Transverse colon (tissue), 4 donors: ENCODE measurements at regions not wholly inside any gene's neighbourhood (a gene's known extent, or its start where the extent isn't known, plus 50 kb on each side); places are given as distances from the start of the nearest gene placed in this dataset.

ENCODE experiments used
- DNase-seq: peaks from one replicate; pipeline ENCODE4 v3.0.0-alpha.2; 2019
- H3K27ac ChIP-seq, 4 donors: fragments of 200-600 bp; sonication (generic); 2 replicates each; pipeline ENCODE4 v1.5.1; 2016 to 2018; ENCODE audit warnings: inconsistent platforms in 4 of 4
- H3K27me3 ChIP-seq: fragments of 200-600 bp; sonication (generic); 2 replicates; pipeline ENCODE4 v1.5.1; 2017; ENCODE audit warnings: inconsistent platforms
- H3K36me3 ChIP-seq, 4 donors: fragments of 200-600 bp; sonication (generic); 2 replicates each; pipeline ENCODE4 v1.5.1; 2017 to 2019; ENCODE audit warnings: inconsistent platforms in 4 of 4
- H3K4me1 ChIP-seq, 4 donors: fragments of 200-600 bp; sonication (generic); 2 replicates each; pipeline ENCODE4 v1.5.1; 2017 to 2020; ENCODE audit warnings: inconsistent platforms in 4 of 4
- H3K4me3 ChIP-seq, 4 donors: fragments of 200-600 bp; sonication (generic); 1 replicate in 1 of 4; 2 replicates in 3 of 4; pipeline versions ENCODE4 v1.5.1 to v1.6.1; 2017 to 2019; ENCODE audit warnings: inconsistent platforms in 4 of 4
- H3K9me3 ChIP-seq, 2 donors: fragments of 200-600 bp; sonication (generic); 2 replicates each; pipeline ENCODE4 v1.5.1; 2017 to 2019; ENCODE audit warnings: inconsistent platforms in 2 of 2
- CTCF ChIP-seq, 5 experiments: fragments of 200-600 bp in 3 of 5; fragments of 450-650 bp in 2 of 5; sonication (generic) in 3 of 5; IDR thresholded peaks; 1 replicate in 2 of 5; 2 replicates in 3 of 5; pipeline ENCODE4 v1.5.1; 2016 to 2017; ENCODE audit warnings: antibody characterized with exemption in 5 of 5, inconsistent platforms in 3 of 5, mild to moderate bottlenecking in 2 of 5, moderate library complexity in 1 of 5
- EP300 ChIP-seq: sonication (generic); formaldehyde crosslinking; IDR thresholded peaks from one replicate; pipeline ENCODE4 v1.6.1; 2017; ENCODE audit warnings: antibody characterized with exemption, low read depth
- POLR2A ChIP-seq: fragments of 450-650 bp; IDR thresholded peaks from one replicate; pipeline ENCODE4 v1.6.1; 2016; ENCODE audit warnings: antibody characterized with exemption, mild to moderate bottlenecking, moderate library complexity
- POLR2AphosphoS5 ChIP-seq, 3 donors: sonication (generic); formaldehyde crosslinking; IDR thresholded peaks; one replicate each; pipeline ENCODE4 v1.6.1; 2016; ENCODE audit warnings: antibody characterized with exemption in 3 of 3
- WGBS, 2 donors: methylation state at CpG; one replicate each; pipeline ENCODE4 v1.1.5; 2018; ENCODE audit warnings: low coverage in 1 of 2; 5-methylcytosine and 5-hydroxymethylcytosine counted together
- in situ Hi-C, 4 donors: fragments of 200-750 bp; cut with MboI; loops; one replicate each; pipeline versions ENCODE4 v1.15.0 to v1.15.1; 2017; ENCODE audit warnings: low sequenced_read_pairs in 3 of 4, low pct_ligation_motif_present in 1 of 4, low pct_unique_long_range_greater_than_20kb in 1 of 4
- intact Hi-C: fragments of 100-400 bp; cut with DNase I; formaldehyde crosslinking; loops from one replicate; pipeline ENCODE4 v1.15.1; 2023; ENCODE audit warnings: low total_unique reads

DNA sequence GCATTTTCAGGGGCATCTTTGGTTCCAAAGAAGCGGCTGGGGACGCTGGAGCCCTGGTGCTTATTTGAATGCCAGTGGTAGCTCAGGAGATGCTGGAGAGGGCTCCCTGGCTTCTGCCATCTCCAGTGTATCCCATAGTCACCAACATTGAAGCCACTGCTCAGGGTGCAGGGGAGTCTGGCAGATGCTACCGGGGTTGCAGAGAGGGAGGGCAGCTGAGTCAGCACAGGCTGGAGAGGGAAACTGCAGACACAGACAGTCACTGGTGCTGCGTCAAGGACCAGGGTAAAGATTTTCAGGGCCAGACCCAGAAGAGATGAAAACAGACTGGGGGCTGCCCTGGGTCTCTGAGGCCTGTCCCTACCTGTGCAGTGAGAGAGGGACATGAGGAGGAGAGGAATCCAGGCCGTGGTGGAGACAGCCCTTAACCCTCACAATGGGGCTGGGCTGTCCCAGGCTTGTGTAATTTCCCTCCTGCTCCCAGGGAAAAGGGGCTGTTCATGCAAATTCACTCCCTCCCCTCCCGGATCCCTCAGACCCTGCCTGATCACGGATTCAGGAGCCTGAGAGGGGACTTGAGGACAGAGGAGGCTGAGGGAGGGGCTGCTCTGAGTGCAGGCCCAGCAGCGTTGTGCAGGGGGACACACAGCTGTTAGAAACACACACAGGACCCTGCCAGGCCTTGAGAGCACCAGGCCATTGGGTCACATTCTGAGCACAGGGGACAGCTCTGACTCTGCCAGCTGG, 126.9 kb upstream of the GRK3 start:
- 71% methylated on average over 8 of the region's 8 CpGs; no CpG with 5 or more reads in 1 of the 2 donors for WGBS, 2 donors
- DNase-seq: no peak
- in situ Hi-C loops: no loop called here
- Histone ChIP-seq H3K36me3 (no peaks in the 10 kb centered on the region), H3K4me3 (no peak overlapping the region), H3K27me3 (no peaks in the 10 kb centered on the region), H3K27ac (no peak overlapping the region), H3K4me1 (no peaks in the 10 kb centered on the region), H3K9me3 (no peaks in the 10 kb centered on the region)
- no peak for TF ChIP-seq CTCF (IDR thresholded peaks at IDR 0.05)
- TF ChIP-seq EP300: no peak
- TF ChIP-seq POLR2AphosphoS5 (IDR thresholded peaks at IDR 0.05): no peak
- no peak for TF ChIP-seq POLR2A
- intact Hi-C loops: no loop called here

DNA sequence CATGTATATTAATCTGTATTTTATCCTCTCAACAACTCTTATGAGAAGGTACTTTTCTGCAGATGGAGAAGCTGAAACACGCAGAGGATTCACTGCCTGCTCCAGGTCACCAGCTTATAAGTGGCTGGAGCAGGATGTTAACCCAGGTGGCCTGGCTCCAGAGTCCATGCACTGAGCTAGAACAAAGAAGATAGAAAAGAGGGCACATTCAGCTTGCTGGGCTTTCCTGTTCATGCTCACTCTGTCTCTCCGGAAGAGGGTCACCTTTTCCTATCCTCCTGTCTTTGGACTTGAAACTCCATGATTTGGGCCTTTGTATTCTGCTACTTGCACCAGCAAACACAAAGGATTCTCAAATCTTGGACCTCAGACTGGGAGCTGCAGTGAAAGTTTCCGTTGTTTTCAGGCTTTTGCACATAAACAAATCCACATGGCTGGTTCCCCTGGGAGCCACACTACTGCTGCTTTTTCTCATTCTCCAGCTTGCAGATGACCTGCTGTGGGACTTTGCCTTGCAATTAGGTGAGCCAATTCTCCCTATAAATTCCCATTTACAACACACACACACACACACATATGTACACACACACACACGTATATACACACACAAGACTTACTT, 117.3 kb upstream of the GRK3 start:
- intact Hi-C loops: no loop called here

GRCh38 chr22:25447686-25448434, 116.6 kb upstream of the GRK3 start:
- WGBS, 2 donors: 0 to 5% methylated on average over 12 to 30 of the region's 30 CpGs
- TF ChIP-seq POLR2AphosphoS5 (IDR thresholded peaks at IDR 0.05) (peak in 1 of 3 donors; percentile 32), POLR2A (no peak), CTCF (IDR thresholded peaks at IDR 0.05) (peak; percentile 88 to 98 (median 94))
- peak overlapping the region; percentile 35 to 97 (median 77) for H3K4me3 ChIP-seq
- peak; percentile 92 for DNase-seq
- intact Hi-C loops: no loop called here
- peak overlapping the region; percentile 78 to 87 (median 83) for H3K27ac ChIP-seq
- in situ Hi-C loops: no loop called here
- H3K27me3 ChIP-seq: no peaks in the 10 kb centered on the region
- H3K9me3 ChIP-seq: no peaks in the 10 kb centered on the region
- H3K36me3 ChIP-seq: no peaks in the 10 kb centered on the region
- peaks cover 6 to 37% (median 14%) of the 10 kb centered on the region in 4 donors for H3K4me1 ChIP-seq

More for the DNA sequence above, 117.3 kb upstream of the GRK3 start:
- no peak for TF ChIP-seq EP300
- TF ChIP-seq POLR2AphosphoS5 (IDR thresholded peaks at IDR 0.05): no peak
- TF ChIP-seq POLR2A: no peak
- no peaks in the 10 kb centered on the region for H3K27me3 ChIP-seq
- peak overlapping the region in 1 of 4 donors; percentile 87 for H3K27ac ChIP-seq
- no peaks in the 10 kb centered on the region for H3K36me3 ChIP-seq
- WGBS, 2 donors: 0 to 46% methylated on average over 1 to 4 of the region's 4 CpGs
- no peak for DNase-seq
- H3K4me3 ChIP-seq: no peak overlapping the region
- no peaks in the 10 kb centered on the region for H3K9me3 ChIP-seq
- peaks cover 6 to 30% (median 14%) of the 10 kb centered on the region in 4 donors for H3K4me1 ChIP-seq
- in situ Hi-C loops: no loop called here

GRCh38 chr22:25448435-25449051, 115.9 kb upstream of the GRK3 start:
- H3K27ac ChIP-seq: peak overlapping the region; percentile 78 to 87 (median 83)
- peak overlapping the region; percentile 35 to 97 (median 77) for H3K4me3 ChIP-seq
- H3K4me1 ChIP-seq: peaks cover 6 to 37% (median 14%) of the 10 kb centered on the region in 4 donors
- 0 to 3% methylated on average over 6 to 16 of the region's 16 CpGs for WGBS, 2 donors
- no peaks in the 10 kb centered on the region for H3K36me3 ChIP-seq
- in situ Hi-C loops (no loop called here), intact Hi-C loops (no loop called here)
- TF ChIP-seq POLR2AphosphoS5 (IDR thresholded peaks at IDR 0.05) (no peak), EP300 (no peak), POLR2A (no peak), CTCF (IDR thresholded peaks at IDR 0.05) (no peak)
- H3K27me3 ChIP-seq: no peaks in the 10 kb centered on the region
- H3K9me3 ChIP-seq: no peaks in the 10 kb centered on the region
- no peak for DNase-seq
